RWPE2 (cell line): ENCODE measurements at regions not wholly inside any gene's neighbourhood (a gene's known extent, or its start where the extent isn't known, plus 50 kb on each side); places are given as distances from the start of the nearest gene placed in this dataset.

Source experiments
- ATAC-seq: fragments of 200-7000 bp; cut with Tn5 transposase; 3 replicates; pipeline ENCODE4 v1.9.1; 2021; ENCODE audit warnings: low read depth
- DNase-seq: peaks from one replicate; pipeline ENCODE4 v3.0.0-alpha.2; 2020; ENCODE audit warnings: low spot score
- H3K27ac ChIP-seq: fragments of 450-650 bp; 2 replicates; pipeline ENCODE4 v1.5.1; 2017; ENCODE audit warnings: mild to moderate bottlenecking; ENCODE audit not compliant: poor library complexity, severe bottlenecking
- H3K27me3 ChIP-seq: fragments of 250-450 bp; sonication (Bioruptor Pico); 2 replicates; pipeline ENCODE4 v1.5.1; 2021; ENCODE audit warnings: mild to moderate bottlenecking, moderate library complexity; ENCODE audit not compliant: insufficient read depth, poor library complexity, severe bottlenecking
- H3K36me3 ChIP-seq: fragments of 250-450 bp; sonication (Bioruptor Pico); 2 replicates; pipeline ENCODE4 v1.5.1; 2020; ENCODE audit warnings: low read depth, mild to moderate bottlenecking, moderate library complexity
- H3K4me1 ChIP-seq: fragments of 250-450 bp; sonication (Bioruptor Pico); 2 replicates; pipeline ENCODE4 v1.5.1; 2021; ENCODE audit warnings: mild to moderate bottlenecking, moderate library complexity; ENCODE audit not compliant: insufficient read depth, poor library complexity, severe bottlenecking
- H3K4me3 ChIP-seq: fragments of 250-450 bp; sonication (Bioruptor Pico); 2 replicates; pipeline ENCODE4 v1.5.1; 2021; ENCODE audit warnings: mild to moderate bottlenecking, moderate library complexity; ENCODE audit not compliant: severe bottlenecking
- H3K9me3 ChIP-seq: fragments of 250-450 bp; sonication (Bioruptor Pico); 2 replicates; pipeline ENCODE4 v1.5.1; 2021; ENCODE audit warnings: mild to moderate bottlenecking, moderate library complexity; ENCODE audit not compliant: severe bottlenecking
- CTCF ChIP-seq: fragments of 450-650 bp; IDR thresholded peaks from one replicate; pipeline ENCODE4 v1.5.1; 2017; ENCODE audit warnings: mild to moderate bottlenecking, moderate library complexity; ENCODE audit not compliant: poor library complexity, severe bottlenecking

GRCh38 chr16:85178006-85178591 is 65.8 kb upstream of the CIBAR2 start:
- Histone ChIP-seq H3K36me3 (no peaks in the 10 kb centered on the region), H3K4me3 (no peak overlapping the region), H3K27me3 (no peaks in the 10 kb centered on the region), H3K9me3 (no peaks in the 10 kb centered on the region), H3K27ac (no peak overlapping the region), H3K4me1 (peaks cover 20% of the 10 kb centered on the region)
- ATAC-seq (no peak), DNase-seq (no peak)
- no peak for TF ChIP-seq CTCF

GRCh38 chr16:85178596-85178995 is 66.3 kb upstream of the CIBAR2 start:
- no peak for TF ChIP-seq CTCF
- ATAC-seq (no peak), DNase-seq (no peak)
- Histone ChIP-seq H3K27ac (no peak overlapping the region), H3K9me3 (peaks cover under 1% of the 10 kb centered on the region), H3K4me1 (peaks cover 15% of the 10 kb centered on the region), H3K4me3 (no peak overlapping the region), H3K36me3 (no peaks in the 10 kb centered on the region), H3K27me3 (no peaks in the 10 kb centered on the region)

- Histone ChIP-seq H3K36me3 (peaks cover 8% of the 10 kb centered on the region), H3K27ac (no peak overlapping the region), H3K27me3 (no peaks in the 10 kb centered on the region), H3K4me3 (no peak overlapping the region), H3K9me3 (peaks cover 9% of the 10 kb centered on the region), H3K4me1 (peaks cover 6% of the 10 kb centered on the region)
- no peak for TF ChIP-seq CTCF
- ATAC-seq (no peak), DNase-seq (no peak)
Observed at GRCh38 chr16:85179344-85180046, 67.2 kb upstream of the CIBAR2 start.

- Histone ChIP-seq H3K4me1 (no peaks in the 10 kb centered on the region), H3K4me3 (no peak overlapping the region), H3K36me3 (peaks cover 15% of the 10 kb centered on the region), H3K9me3 (peaks cover 13% of the 10 kb centered on the region), H3K27ac (no peak overlapping the region), H3K27me3 (no peaks in the 10 kb centered on the region)
- no peak for ATAC-seq
- no peak for DNase-seq
- no peak for TF ChIP-seq CTCF
Observed at GRCh38 chr16:85180047-85180826, 68.0 kb upstream of the CIBAR2 start.
